ENCODE measurements at regions not wholly inside any gene's neighbourhood (a gene's known extent, or its start where the extent isn't known, plus 50 kb on each side); places are given as distances from the start of the nearest gene placed in this dataset.

- TF ChIP-seq EZH2 (IDR thresholded peaks at IDR 0.05; ENCODE audit: borderline replicate concordance, low read length) (no peak), CTCF (IDR thresholded peaks at IDR 0.05; ENCODE audit: low read length) (no peak)
These were observed 410.2 kb downstream of the MEI4 start for GRCh38 chr6:78062993-78063392.

All from OCI-LY1 (cell line).